Endothelial cell (in vitro differentiated cells): ENCODE measurements at regions not wholly inside any gene's neighbourhood (a gene's known extent, or its start where the extent isn't known, plus 50 kb on each side); places are given as distances from the start of the nearest gene placed in this dataset.

Source experiments
- DNase-seq: peaks from one replicate; pipeline ENCODE4 v3.0.0; 2021; ENCODE audit warnings: low spot score
- H3K27ac Mint-ChIP-seq: one replicate; pipeline ENCODE4 v1.8.0; 2021; ENCODE audit warnings: mixed read lengths, inconsistent platforms; ENCODE audit not compliant: unreplicated experiment
- H3K27me3 Mint-ChIP-seq: one replicate; pipeline ENCODE4 v1.8.0; 2021; ENCODE audit warnings: mild to moderate bottlenecking, moderate library complexity, mixed read lengths, inconsistent platforms; ENCODE audit not compliant: unreplicated experiment
- H3K36me3 Mint-ChIP-seq: one replicate; pipeline ENCODE4 v1.8.0; 2021; ENCODE audit warnings: mild to moderate bottlenecking, low read depth, mixed read lengths, inconsistent platforms; ENCODE audit not compliant: unreplicated experiment
- H3K4me1 Mint-ChIP-seq: one replicate; pipeline ENCODE4 v1.8.0; 2021; ENCODE audit warnings: mild to moderate bottlenecking, mixed read lengths, inconsistent platforms; ENCODE audit not compliant: unreplicated experiment
- H3K4me3 Mint-ChIP-seq: one replicate; pipeline ENCODE4 v1.8.0; 2021; ENCODE audit warnings: mild to moderate bottlenecking, mixed read lengths, inconsistent platforms; ENCODE audit not compliant: unreplicated experiment
- H3K9me3 Mint-ChIP-seq: one replicate; pipeline ENCODE4 v1.8.0; 2021; ENCODE audit warnings: mixed read lengths, inconsistent platforms; ENCODE audit not compliant: unreplicated experiment
- CTCF ChIP-seq: fragments of 200-600 bp; sonication (generic); IDR thresholded peaks from one replicate; pipeline ENCODE4 v1.5.0; 2021; ENCODE audit warnings: antibody characterized with exemption; ENCODE audit not compliant: unreplicated experiment

- Mint-ChIP-seq H3K27me3 (no peaks in the 10 kb centered on the region), H3K27ac (no peak overlapping the region), H3K36me3 (no peaks in the 10 kb centered on the region), H3K9me3 (no peaks in the 10 kb centered on the region), H3K4me1 (no peaks in the 10 kb centered on the region), H3K4me3 (no peak overlapping the region)
- no peak for DNase-seq
- TF ChIP-seq CTCF = no peak
Measured at GRCh38 chr1:82578086-82578726, 777.5 kb downstream of the ADGRL2 start.

GRCh38 chr1:82567348-82567747, 766.6 kb downstream of the ADGRL2 start:
- TF ChIP-seq CTCF = no peak
- no peaks in the 10 kb centered on the region for H3K27me3 Mint-ChIP-seq
- H3K4me3 Mint-ChIP-seq = no peak overlapping the region
- no peaks in the 10 kb centered on the region for H3K9me3 Mint-ChIP-seq
- H3K4me1 Mint-ChIP-seq = no peaks in the 10 kb centered on the region
- H3K27ac Mint-ChIP-seq = no peak overlapping the region
- no peak for DNase-seq
- H3K36me3 Mint-ChIP-seq = no peaks in the 10 kb centered on the region

- H3K9me3 Mint-ChIP-seq = no peaks in the 10 kb centered on the region
- no peak for DNase-seq
- no peaks in the 10 kb centered on the region for H3K27me3 Mint-ChIP-seq
- H3K4me1 Mint-ChIP-seq = no peaks in the 10 kb centered on the region
- no peak overlapping the region for H3K4me3 Mint-ChIP-seq
- no peaks in the 10 kb centered on the region for H3K36me3 Mint-ChIP-seq
- TF ChIP-seq CTCF = no peak
- no peak overlapping the region for H3K27ac Mint-ChIP-seq
Measured at GRCh38 chr1:82565546-82565945, 764.8 kb downstream of the ADGRL2 start.

- Mint-ChIP-seq H3K4me3 (no peak overlapping the region), H3K27ac (no peak overlapping the region), H3K27me3 (no peaks in the 10 kb centered on the region), H3K9me3 (no peaks in the 10 kb centered on the region), H3K4me1 (no peaks in the 10 kb centered on the region), H3K36me3 (no peaks in the 10 kb centered on the region)
- TF ChIP-seq CTCF = no peak
- no peak for DNase-seq
Measured at GRCh38 chr1:82565146-82565545, 764.4 kb downstream of the ADGRL2 start.

GRCh38 chr1:82564333-82564732, 763.6 kb downstream of the ADGRL2 start:
- no peak for TF ChIP-seq CTCF
- H3K4me3 Mint-ChIP-seq = no peak overlapping the region
- H3K27ac Mint-ChIP-seq = no peak overlapping the region
- no peaks in the 10 kb centered on the region for H3K4me1 Mint-ChIP-seq
- H3K9me3 Mint-ChIP-seq = no peaks in the 10 kb centered on the region
- no peaks in the 10 kb centered on the region for H3K36me3 Mint-ChIP-seq
- DNase-seq = no peak
- H3K27me3 Mint-ChIP-seq = no peaks in the 10 kb centered on the region
